Activated CD8-positive, alpha-beta T cell treated with anti-CD3 and anti-CD28 coated beads for 36 hours (primary cell): ENCODE measurements at regions not wholly inside any gene's neighbourhood (a gene's known extent, or its start where the extent isn't known, plus 50 kb on each side); places are given as distances from the start of the nearest gene placed in this dataset.

Experiments
- ATAC-seq: fragments of 200-7000 bp; cut with Tn5 transposase; one replicate; pipeline ENCODE4 v1.10.0; 2021; ENCODE audit warnings: mild to moderate bottlenecking, moderate library complexity
- CTCF ChIA-PET: fragments of 350-600 bp; sonication (Branson Sonifier 250); formaldehyde crosslinking; loops from one replicate; lab custom pipeline; 2021; ENCODE audit warnings: antibody characterized with exemption; lab: Charles Lee
- POLR2A ChIA-PET: fragments of 350-600 bp; sonication (Branson Sonifier 250); formaldehyde crosslinking; loops from one replicate; lab custom pipeline; 2021; ENCODE audit warnings: antibody characterized with exemption; lab: Charles Lee
- DNase-seq: peaks from one replicate; pipeline ENCODE4 v3.0.0-alpha.2; 2020
- H3K27ac Mint-ChIP-seq: one replicate; pipeline ENCODE4 v1.8.0; 2021; ENCODE audit warnings: mild to moderate bottlenecking, mixed read lengths
- H3K27me3 Mint-ChIP-seq: one replicate; pipeline ENCODE4 v1.8.0; 2021; ENCODE audit warnings: mixed read lengths
- H3K36me3 Mint-ChIP-seq: one replicate; pipeline ENCODE4 v1.8.0; 2021; ENCODE audit warnings: low read depth, mixed read lengths
- H3K4me1 Mint-ChIP-seq: one replicate; pipeline ENCODE4 v1.8.0; 2021; ENCODE audit warnings: low read depth, mixed read lengths
- H3K4me3 Mint-ChIP-seq: one replicate; pipeline ENCODE4 v1.8.0; 2021; ENCODE audit warnings: mild to moderate bottlenecking, moderate library complexity, mixed read lengths
- H3K9me3 Mint-ChIP-seq: one replicate; pipeline ENCODE4 v1.8.0; 2021; ENCODE audit warnings: mixed read lengths
- intact Hi-C: fragments of 100-400 bp; cut with micrococcal nuclease; formaldehyde crosslinking; loops from one replicate; pipeline ENCODE4 v1.10.0; 2022
- TF ChIP-seq, protein P1 (sequence below): fragments of 200-600 bp; IDR thresholded peaks from one replicate; pipeline ENCODE4 v1.8.0; 2022; ENCODE audit warnings: antibody characterized with exemption, mild to moderate bottlenecking

GRCh38 chr3:17947833-17948232 lies 205.4 kb upstream of the TBC1D5 start:
- Mint-ChIP-seq H3K36me3 (peaks cover 2% of the 10 kb centered on the region), H3K27ac (no peak overlapping the region), H3K4me1 (peaks cover 3% of the 10 kb centered on the region), H3K4me3 (no peak overlapping the region), H3K27me3 (peaks cover 8% of the 10 kb centered on the region), H3K9me3 (peaks cover 16% of the 10 kb centered on the region)
- TF ChIP-seq, protein P1, sequence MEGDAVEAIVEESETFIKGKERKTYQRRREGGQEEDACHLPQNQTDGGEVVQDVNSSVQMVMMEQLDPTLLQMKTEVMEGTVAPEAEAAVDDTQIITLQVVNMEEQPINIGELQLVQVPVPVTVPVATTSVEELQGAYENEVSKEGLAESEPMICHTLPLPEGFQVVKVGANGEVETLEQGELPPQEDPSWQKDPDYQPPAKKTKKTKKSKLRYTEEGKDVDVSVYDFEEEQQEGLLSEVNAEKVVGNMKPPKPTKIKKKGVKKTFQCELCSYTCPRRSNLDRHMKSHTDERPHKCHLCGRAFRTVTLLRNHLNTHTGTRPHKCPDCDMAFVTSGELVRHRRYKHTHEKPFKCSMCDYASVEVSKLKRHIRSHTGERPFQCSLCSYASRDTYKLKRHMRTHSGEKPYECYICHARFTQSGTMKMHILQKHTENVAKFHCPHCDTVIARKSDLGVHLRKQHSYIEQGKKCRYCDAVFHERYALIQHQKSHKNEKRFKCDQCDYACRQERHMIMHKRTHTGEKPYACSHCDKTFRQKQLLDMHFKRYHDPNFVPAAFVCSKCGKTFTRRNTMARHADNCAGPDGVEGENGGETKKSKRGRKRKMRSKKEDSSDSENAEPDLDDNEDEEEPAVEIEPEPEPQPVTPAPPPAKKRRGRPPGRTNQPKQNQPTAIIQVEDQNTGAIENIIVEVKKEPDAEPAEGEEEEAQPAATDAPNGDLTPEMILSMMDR, result no peak
- ChIA-PET POLR2A (no interaction called here), CTCF (no interaction called here)
- no peak for ATAC-seq
- DNase-seq, result no peak
- intact Hi-C loops, result no loop called here

- H3K27me3 Mint-ChIP-seq, result peaks cover 8% of the 10 kb centered on the region
- ChIA-PET POLR2A (no interaction called here), CTCF (no interaction called here)
- TF ChIP-seq, protein P1, result no peak
- no peak for DNase-seq
- peaks cover 2% of the 10 kb centered on the region for H3K36me3 Mint-ChIP-seq
- H3K9me3 Mint-ChIP-seq, result peaks cover 7% of the 10 kb centered on the region
- no peak overlapping the region for H3K27ac Mint-ChIP-seq
- H3K4me3 Mint-ChIP-seq, result no peak overlapping the region
- H3K4me1 Mint-ChIP-seq, result peaks cover 3% of the 10 kb centered on the region
- ATAC-seq, result no peak
- intact Hi-C loops, result no loop called here
These were observed 204.2 kb upstream of the TBC1D5 start for GRCh38 chr3:17946619-17947018.

- Mint-ChIP-seq H3K4me3 (no peak overlapping the region), H3K27me3 (peaks cover 8% of the 10 kb centered on the region), H3K36me3 (peaks cover 2% of the 10 kb centered on the region), H3K4me1 (peaks cover 3% of the 10 kb centered on the region), H3K27ac (no peak overlapping the region), H3K9me3 (peaks cover 4% of the 10 kb centered on the region)
- intact Hi-C loops, result no loop called here
- DNase-seq, result no peak
- TF ChIP-seq, protein P1, result no peak
- POLR2A ChIA-PET, result no interaction called here
- ATAC-seq, result no peak
- CTCF ChIA-PET, result interaction anchor here (1.0 kb wide), 1 partner anchor 9 kb away, joined by 3 read pairs; no protein-coding TSS in a partner anchor
These were observed 203.5 kb upstream of the TBC1D5 start for GRCh38 chr3:17945799-17946399.

DNA sequence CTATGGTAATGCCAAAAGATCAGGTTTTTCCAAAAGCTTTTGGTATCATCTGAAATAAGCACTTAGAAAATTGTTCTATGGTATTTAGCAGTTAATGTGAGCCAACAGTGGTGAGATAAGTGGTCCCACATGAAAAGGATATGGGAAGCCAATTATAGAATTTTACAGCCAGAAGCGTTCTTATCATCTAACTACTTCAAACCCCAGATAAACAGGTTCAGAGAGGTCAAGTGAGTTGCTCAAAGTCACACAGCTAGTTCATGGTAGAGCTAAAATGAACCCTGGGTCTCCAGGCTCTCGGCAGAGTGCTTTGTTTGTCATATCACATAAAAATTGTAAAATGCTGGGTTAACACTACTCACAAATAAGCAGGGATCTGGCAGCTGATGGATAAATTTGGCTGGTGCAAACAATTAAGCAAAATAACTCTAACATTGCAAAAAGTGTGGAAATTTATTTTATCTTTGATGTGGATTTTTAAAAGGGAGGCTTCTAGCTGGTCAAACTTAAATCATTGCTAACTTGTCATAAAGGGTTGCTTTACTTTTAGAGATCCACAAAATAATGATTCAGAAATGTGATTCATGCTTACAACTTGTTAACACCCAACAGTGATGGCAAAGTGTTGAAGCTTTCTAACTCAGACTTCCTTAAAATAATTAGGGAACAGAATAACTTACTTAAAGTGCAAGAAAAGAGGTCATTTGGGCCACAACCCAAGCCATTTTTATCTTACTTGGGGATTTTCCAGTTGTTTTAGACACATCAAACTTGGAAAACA lies 202.8 kb upstream of the TBC1D5 start:
- ChIA-PET CTCF (interaction anchor here (1.0 kb wide), 1 partner anchor 10 kb away, joined by 3 read pairs; no protein-coding TSS in a partner anchor), POLR2A (interaction anchor here (0.6 kb wide), 1 partner anchor 156 kb away, joined by 4 read pairs; no protein-coding TSS in a partner anchor)
- Mint-ChIP-seq H3K27ac (no peak overlapping the region), H3K9me3 (no peaks in the 10 kb centered on the region), H3K27me3 (peaks cover 8% of the 10 kb centered on the region), H3K4me1 (peaks cover 3% of the 10 kb centered on the region), H3K4me3 (no peak overlapping the region), H3K36me3 (no peaks in the 10 kb centered on the region)
- intact Hi-C loops, result no loop called here
- DNase-seq (no peak), ATAC-seq (no peak)
- TF ChIP-seq, protein P1, result no peak

DNA sequence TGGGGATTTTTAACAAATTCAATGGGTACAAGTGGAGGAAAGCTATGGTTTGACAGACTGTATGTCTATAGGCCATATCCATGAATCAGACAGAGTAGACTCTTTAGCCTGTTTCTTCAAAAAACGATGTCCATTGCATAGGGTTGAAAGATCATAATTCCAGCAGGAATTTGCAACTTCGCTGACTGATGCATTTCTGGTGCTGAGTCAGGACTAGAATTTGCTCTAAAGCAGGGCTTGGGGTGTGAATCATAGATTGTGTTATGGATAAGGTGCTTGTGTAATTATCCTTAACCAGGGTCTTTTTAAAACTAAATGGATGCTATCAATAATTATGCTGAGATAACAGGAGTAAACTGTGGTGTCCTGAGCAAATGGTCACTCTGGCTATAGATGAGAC lies 200.4 kb upstream of the TBC1D5 start:
- Mint-ChIP-seq H3K36me3 (no peaks in the 10 kb centered on the region), H3K27me3 (peaks cover 8% of the 10 kb centered on the region), H3K9me3 (no peaks in the 10 kb centered on the region), H3K4me3 (no peak overlapping the region), H3K27ac (no peak overlapping the region), H3K4me1 (peaks cover 3% of the 10 kb centered on the region)
- TF ChIP-seq, protein P1, result no peak
- CTCF ChIA-PET, result interaction anchor here (1.5 kb wide), 1 partner anchor 48 kb away, joined by 5 read pairs; no protein-coding TSS in a partner anchor
- ATAC-seq, result no peak
- no peak for DNase-seq
- POLR2A ChIA-PET, result no interaction called here
- intact Hi-C loops, result no loop called here
